Lung (tissue), 11 donors: ENCODE measurements at regions not wholly inside any gene's neighbourhood (a gene's known extent, or its start where the extent isn't known, plus 50 kb on each side); places are given as distances from the start of the nearest gene placed in this dataset.
"Not testable (repeated sequence)": the region's sequence is repeated elsewhere in the genome, so short reads cannot be mapped to it uniquely, and the experiment has no call there.

ENCODE experiments used
- ATAC-seq: fragments of 200-7000 bp; cut with Tn5 transposase; one replicate; pipeline ENCODE4 v1.9.1; 2020; ENCODE audit warnings: moderate number of reproducible peaks; ENCODE audit not compliant: insufficient read depth, low FRiP score
- DNase-seq, 3 donors: peaks; one replicate each; pipeline ENCODE4 v3.0.0-alpha.2; 2013 to 2017
- H3K27ac ChIP-seq, 2 donors: one replicate each; pipeline ENCODE4 v1.5.1; 2013; ENCODE audit warnings: mild to moderate bottlenecking in 2 of 2, moderate library complexity in 2 of 2, control low read depth in 1 of 2, inconsistent platforms in 1 of 2, low read depth in 1 of 2, low read length in 1 of 2
- H3K27me3 ChIP-seq, 3 donors: one replicate each; pipeline ENCODE4 v1.5.1; 2013; ENCODE audit warnings: low read length in 2 of 3; ENCODE audit not compliant: control insufficient read depth in 3 of 3, insufficient read depth in 3 of 3
- H3K36me3 ChIP-seq, 4 donors: one replicate each; pipeline ENCODE4 v1.5.1; 2013; ENCODE audit warnings: low read length in 4 of 4, mild to moderate bottlenecking in 1 of 4, moderate library complexity in 1 of 4; ENCODE audit not compliant: control insufficient read depth in 4 of 4, insufficient read depth in 4 of 4
- H3K4me1 ChIP-seq, 5 donors: one replicate each; pipeline ENCODE4 v1.5.1; 2013; ENCODE audit warnings: low read length in 5 of 5, mild to moderate bottlenecking in 2 of 5, moderate library complexity in 1 of 5; ENCODE audit not compliant: control insufficient read depth in 5 of 5, insufficient read depth in 5 of 5
- H3K4me3 ChIP-seq: one replicate; pipeline ENCODE4 v1.5.1; 2013; ENCODE audit warnings: mild to moderate bottlenecking, control low read depth, moderate library complexity
- H3K9ac ChIP-seq, 2 donors: one replicate each; pipeline ENCODE4 v1.5.1; 2013; ENCODE audit warnings: low read length in 2 of 2, control low read depth in 1 of 2; ENCODE audit not compliant: insufficient read depth in 1 of 2
- H3K9me3 ChIP-seq, 4 donors: one replicate each; pipeline ENCODE4 v1.5.1; 2013; ENCODE audit warnings: low read length in 3 of 4, mild to moderate bottlenecking in 1 of 4, moderate library complexity in 1 of 4; ENCODE audit not compliant: control insufficient read depth in 4 of 4, insufficient read depth in 3 of 4
- WGBS, 2 donors: extraction: QIAGEN DNeasy Blood & Tissue Kit; methylation state at CpG; one replicate each; pipeline ENCODE4 v1.1.7; 2013; 5-methylcytosine and 5-hydroxymethylcytosine counted together
- TF ChIP-seq, protein P1 (sequence below): IDR thresholded peaks from 2 replicates; pipeline ENCODE4 v1.5.1; 2012; ENCODE audit warnings: mild to moderate bottlenecking; ENCODE audit errors: control extremely low read depth, extremely low read depth
- donor health status: control.
- donor health status: control.
- donor health status: Bipolar disorder and iron deficiency.
- donor health status: healthy.
- donor health status: DM: yes; HTN: yes; CAD: no.

GRCh38 chr11:96540875-96541274 is 151.1 kb downstream of the JRKL start:
- 95 to 98% methylated on average over 1 of the region's 1 CpG for WGBS, 2 donors
- Histone ChIP-seq H3K27me3 (no peaks in the 10 kb centered on the region), H3K4me1 (no peaks in the 10 kb centered on the region), H3K9ac (no peak overlapping the region), H3K27ac (no peak overlapping the region), H3K4me3 (no peak overlapping the region), H3K36me3 (no peaks in the 10 kb centered on the region), H3K9me3 (no peaks in the 10 kb centered on the region)
- ATAC-seq (no peak), DNase-seq (no peak)
- TF ChIP-seq, protein P1, sequence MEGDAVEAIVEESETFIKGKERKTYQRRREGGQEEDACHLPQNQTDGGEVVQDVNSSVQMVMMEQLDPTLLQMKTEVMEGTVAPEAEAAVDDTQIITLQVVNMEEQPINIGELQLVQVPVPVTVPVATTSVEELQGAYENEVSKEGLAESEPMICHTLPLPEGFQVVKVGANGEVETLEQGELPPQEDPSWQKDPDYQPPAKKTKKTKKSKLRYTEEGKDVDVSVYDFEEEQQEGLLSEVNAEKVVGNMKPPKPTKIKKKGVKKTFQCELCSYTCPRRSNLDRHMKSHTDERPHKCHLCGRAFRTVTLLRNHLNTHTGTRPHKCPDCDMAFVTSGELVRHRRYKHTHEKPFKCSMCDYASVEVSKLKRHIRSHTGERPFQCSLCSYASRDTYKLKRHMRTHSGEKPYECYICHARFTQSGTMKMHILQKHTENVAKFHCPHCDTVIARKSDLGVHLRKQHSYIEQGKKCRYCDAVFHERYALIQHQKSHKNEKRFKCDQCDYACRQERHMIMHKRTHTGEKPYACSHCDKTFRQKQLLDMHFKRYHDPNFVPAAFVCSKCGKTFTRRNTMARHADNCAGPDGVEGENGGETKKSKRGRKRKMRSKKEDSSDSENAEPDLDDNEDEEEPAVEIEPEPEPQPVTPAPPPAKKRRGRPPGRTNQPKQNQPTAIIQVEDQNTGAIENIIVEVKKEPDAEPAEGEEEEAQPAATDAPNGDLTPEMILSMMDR, result no peak

GRCh38 chr11:96543177-96543576 is 153.4 kb downstream of the JRKL start:
- no peak overlapping the region for H3K27ac ChIP-seq
- no peaks in the 10 kb centered on the region for H3K27me3 ChIP-seq
- H3K4me3 ChIP-seq, result no peak overlapping the region
- no peak overlapping the region for H3K9ac ChIP-seq
- H3K36me3 ChIP-seq, result no peaks in the 10 kb centered on the region
- no peaks in the 10 kb centered on the region for H3K9me3 ChIP-seq
- ATAC-seq (no peak), DNase-seq (no peak)
- WGBS, 2 donors, result 87 to 89% methylated on average over 3 of the region's 3 CpGs
- TF ChIP-seq, protein P1, result no peak
- no peaks in the 10 kb centered on the region for H3K4me1 ChIP-seq

- not testable (repeated sequence) for H3K9ac ChIP-seq, H3K9me3 ChIP-seq, H3K4me1 ChIP-seq, H3K36me3 ChIP-seq, DNase-seq, H3K4me3 ChIP-seq, ATAC-seq, H3K27me3 ChIP-seq, H3K27ac ChIP-seq
- WGBS, 2 donors, result 73 to 76% methylated on average over 8 of the region's 8 CpGs
Observed at GRCh38 chr11:96545192-96545591, 155.4 kb downstream of the JRKL start.

DNA sequence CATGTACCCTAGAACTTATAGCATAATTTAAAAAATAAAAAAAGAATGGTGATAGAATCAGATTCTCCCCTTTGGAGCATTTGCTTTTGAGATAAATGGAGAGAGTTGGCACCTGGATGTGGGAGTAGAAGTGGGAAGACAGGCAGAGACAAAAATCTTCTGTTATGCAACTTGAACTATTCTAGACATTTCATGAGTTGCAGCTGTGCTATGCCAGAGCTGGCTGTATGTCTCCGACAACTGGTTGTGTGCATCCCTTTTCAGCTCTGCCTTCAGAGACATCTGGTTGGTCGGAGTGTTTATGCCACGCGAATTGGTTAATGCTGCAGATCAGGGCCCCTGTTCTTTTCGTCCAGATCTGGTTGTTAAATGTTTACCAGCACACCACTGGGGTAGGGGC is 161.3 kb downstream of the JRKL start:
- ATAC-seq, result no peak

More for the DNA sequence above, 161.3 kb downstream of the JRKL start:
- Histone ChIP-seq H3K9me3 (peaks cover 0 to 2% (median 0%) of the 10 kb centered on the region in 4 donors), H3K27ac (no peak overlapping the region), H3K4me3 (no peak overlapping the region), H3K9ac (no peak overlapping the region), H3K36me3 (no peaks in the 10 kb centered on the region), H3K27me3 (no peaks in the 10 kb centered on the region), H3K4me1 (no peaks in the 10 kb centered on the region)
- TF ChIP-seq, protein P1, result no peak
- no peak for DNase-seq
- 89 to 93% methylated on average over 5 of the region's 5 CpGs for WGBS, 2 donors
